Parathyroid adenoma (tissue), 2 donors: ENCODE measurements at regions not wholly inside any gene's neighbourhood (a gene's known extent, or its start where the extent isn't known, plus 50 kb on each side); places are given as distances from the start of the nearest gene placed in this dataset.

ENCODE experiments used
- H2AFZ ChIP-seq: fragments of 300-600 bp; sonication (generic); one replicate; pipeline ENCODE4 v1.7.0; 2017; ENCODE audit warnings: antibody characterized with exemption, mild to moderate bottlenecking
- H3K27ac ChIP-seq: fragments of 300-600 bp; sonication (generic); one replicate; pipeline ENCODE4 v1.7.0; 2017
- H3K27me3 ChIP-seq: fragments of 300-600 bp; sonication (generic); one replicate; pipeline ENCODE4 v1.7.0; 2017; ENCODE audit warnings: low read length; ENCODE audit not compliant: control insufficient read depth, insufficient read depth
- H3K36me3 ChIP-seq: fragments of 300-600 bp; sonication (generic); one replicate; pipeline ENCODE4 v1.7.0; 2017; ENCODE audit warnings: low read length; ENCODE audit not compliant: control insufficient read depth, insufficient read depth
- H3K4me1 ChIP-seq: fragments of 300-600 bp; sonication (generic); one replicate; pipeline ENCODE4 v1.7.0; 2017; ENCODE audit warnings: control low read depth
- H3K4me2 ChIP-seq: fragments of 300-600 bp; sonication (generic); one replicate; pipeline ENCODE4 v1.7.0; 2017; ENCODE audit warnings: low read length
- H3K4me3 ChIP-seq: fragments of 300-600 bp; sonication (generic); one replicate; pipeline ENCODE4 v1.7.0; 2017; ENCODE audit warnings: low read depth, low read length
- H3K79me2 ChIP-seq: fragments of 300-600 bp; sonication (generic); one replicate; pipeline ENCODE4 v1.7.0; 2017; ENCODE audit warnings: control low read depth
- H3K9ac ChIP-seq: fragments of 300-600 bp; sonication (generic); one replicate; pipeline ENCODE4 v1.7.0; 2017; ENCODE audit warnings: mild to moderate bottlenecking
- H3K9me3 ChIP-seq: fragments of 300-600 bp; sonication (generic); one replicate; pipeline ENCODE4 v1.7.0; 2017; ENCODE audit warnings: low read length; ENCODE audit not compliant: control insufficient read depth
- CTCF ChIP-seq: fragments of 300-600 bp; sonication (generic); IDR thresholded peaks from one replicate; pipeline ENCODE4 v1.7.0; 2017; ENCODE audit warnings: antibody characterized with exemption, mild to moderate bottlenecking
- donor health status: primary hyperparathyroidism.

- Histone ChIP-seq H3K4me2 (no peak overlapping the region), H3K9ac (no peak overlapping the region), H3K79me2 (no peaks in the 10 kb centered on the region), H3K36me3 (no peaks in the 10 kb centered on the region), H3K4me1 (no peaks in the 10 kb centered on the region), H3K4me3 (no peak overlapping the region), H3K27ac (no peak overlapping the region), H3K9me3 (no peaks in the 10 kb centered on the region), H2AFZ (no peak overlapping the region), H3K27me3 (no peaks in the 10 kb centered on the region)
- TF ChIP-seq CTCF, result no peak
Observed at GRCh38 chr4:18138076-18138665, 116.6 kb upstream of the LCORL start.

GRCh38 chr4:18134111-18134510 lies 112.6 kb upstream of the LCORL start:
- no peak overlapping the region for H2AFZ ChIP-seq
- H3K27ac ChIP-seq, result no peak overlapping the region
- no peak overlapping the region for H3K4me3 ChIP-seq
- H3K9ac ChIP-seq, result no peak overlapping the region
- H3K36me3 ChIP-seq, result no peaks in the 10 kb centered on the region
- no peaks in the 10 kb centered on the region for H3K4me1 ChIP-seq
- H3K4me2 ChIP-seq, result no peak overlapping the region
- H3K9me3 ChIP-seq, result no peaks in the 10 kb centered on the region
- TF ChIP-seq CTCF, result no peak
- no peaks in the 10 kb centered on the region for H3K27me3 ChIP-seq
- H3K79me2 ChIP-seq, result no peaks in the 10 kb centered on the region

- no peak overlapping the region for H2AFZ ChIP-seq
- no peaks in the 10 kb centered on the region for H3K36me3 ChIP-seq
- H3K4me1 ChIP-seq, result no peaks in the 10 kb centered on the region
- TF ChIP-seq CTCF, result no peak
- H3K79me2 ChIP-seq, result no peaks in the 10 kb centered on the region
- no peak overlapping the region for H3K27ac ChIP-seq
- H3K4me3 ChIP-seq, result no peak overlapping the region
- no peak overlapping the region for H3K4me2 ChIP-seq
- H3K9me3 ChIP-seq, result no peaks in the 10 kb centered on the region
- H3K9ac ChIP-seq, result no peak overlapping the region
- no peaks in the 10 kb centered on the region for H3K27me3 ChIP-seq
Observed at GRCh38 chr4:18130256-18130655, 108.7 kb upstream of the LCORL start.

- Histone ChIP-seq H3K27me3 (no peaks in the 10 kb centered on the region), H3K9me3 (no peaks in the 10 kb centered on the region), H3K36me3 (no peaks in the 10 kb centered on the region), H3K27ac (no peak overlapping the region), H3K79me2 (no peaks in the 10 kb centered on the region), H3K4me1 (no peaks in the 10 kb centered on the region), H3K9ac (no peak overlapping the region), H3K4me3 (no peak overlapping the region), H2AFZ (no peak overlapping the region), H3K4me2 (no peak overlapping the region)
- TF ChIP-seq CTCF, result no peak
Observed at GRCh38 chr4:18128241-18128640, 106.7 kb upstream of the LCORL start.

GRCh38 chr4:18127030-18127429 lies 105.5 kb upstream of the LCORL start:
- no peak overlapping the region for H3K4me2 ChIP-seq
- no peaks in the 10 kb centered on the region for H3K27me3 ChIP-seq
- H2AFZ ChIP-seq, result no peak overlapping the region
- TF ChIP-seq CTCF, result no peak
- H3K4me3 ChIP-seq, result no peak overlapping the region
- no peaks in the 10 kb centered on the region for H3K79me2 ChIP-seq
- H3K9ac ChIP-seq, result no peak overlapping the region
- no peak overlapping the region for H3K27ac ChIP-seq
- no peaks in the 10 kb centered on the region for H3K36me3 ChIP-seq
- no peaks in the 10 kb centered on the region for H3K9me3 ChIP-seq
- H3K4me1 ChIP-seq, result no peaks in the 10 kb centered on the region
